HCT116 (cell line): ENCODE measurements at regions not wholly inside any gene's neighbourhood (a gene's known extent, or its start where the extent isn't known, plus 50 kb on each side); places are given as distances from the start of the nearest gene placed in this dataset.

Source experiments
- ATAC-seq: fragments of 200-7000 bp; cut with Tn5 transposase; 2 replicates; pipeline ENCODE4 v1.9.1; 2020; ENCODE audit warnings: mild to moderate bottlenecking, moderate library complexity
- BruUV-seq: library from RNA; stranded (reverse); fragments of 400-500 nt; replicated peaks from 2 replicates; lab custom pipeline; 2021; lab: Mats Ljungman, UMichigan
- CTCF ChIA-PET: fragments of 300-600 bp; sonication (Branson Sonifier 250); formaldehyde crosslinking; loops from one replicate; lab custom pipeline; 2021; ENCODE audit warnings: antibody characterized with exemption; lab: Charles Lee
- POLR2A ChIA-PET: fragments of 300-600, 350-600 bp; sonication (Branson Sonifier 250); formaldehyde crosslinking; loops from one replicate; lab custom pipeline; 2021; ENCODE audit warnings: antibody characterized with exemption; lab: Charles Lee
- RAD21 ChIA-PET, 2 experiments: fragments of 300-600 bp; sonication (Branson Sonifier 250); formaldehyde crosslinking; loops; one replicate each; lab custom pipeline; 2023; ENCODE audit warnings: low total read pairs in 2 of 2; ENCODE audit not compliant: uncharacterized antibody in 2 of 2, unreplicated experiment in 2 of 2, low non-redundant PET in 1 of 2; lab: Charles Lee
- DNase-seq: peaks from one replicate; pipeline ENCODE4 v3.0.0-alpha.2; 2010; ENCODE audit warnings: low read depth, low spot score
- H2AFZ ChIP-seq: fragments of 200-600 bp; shearing (Covaris generic), sonication (generic); 2 replicates; pipeline ENCODE4 v1.6.1; 2017; ENCODE audit warnings: low read depth, mixed run types, mixed read lengths, antibody characterized with exemption, low read length; ENCODE audit not compliant: poor library complexity, severe bottlenecking
- H3K27ac ChIP-seq: 2 replicates; pipeline ENCODE4 v1.5.1; 2012; ENCODE audit warnings: low read depth, low read length
- H3K27me3 ChIP-seq: fragments of 200-600 bp; sonication (generic); 2 replicates; pipeline ENCODE4 v1.6.1; 2016; ENCODE audit warnings: mixed run types, low read length, mixed read lengths; ENCODE audit not compliant: insufficient read depth
- H3K36me3 ChIP-seq, 2 experiments: fragments of 200-500 bp in 1 of 2; fragments of 200-600 bp in 1 of 2; sonication (Bioruptor generic) in 1 of 2; sonication (generic) in 1 of 2; 2 replicates each; pipeline versions ENCODE4 v1.5.1 to v1.6.1; 2014 to 2016; ENCODE audit warnings: low read length in 2 of 2, inconsistent platforms in 1 of 2, mixed read lengths in 1 of 2, mixed run types in 1 of 2; ENCODE audit not compliant: insufficient read depth in 2 of 2, control insufficient read depth in 1 of 2
- H3K4me1 ChIP-seq, 2 experiments: fragments of 200-600 bp in 1 of 2; sonication (generic) in 1 of 2; 2 replicates each; pipeline versions ENCODE4 v1.5.1 to v1.6.1; 2012 to 2017; ENCODE audit warnings: low read length in 2 of 2, inconsistent platforms in 1 of 2, mild to moderate bottlenecking in 1 of 2, mixed read lengths in 1 of 2, mixed run types in 1 of 2, moderate library complexity in 1 of 2; ENCODE audit not compliant: insufficient read depth in 2 of 2, control insufficient read depth in 1 of 2
- H3K4me2 ChIP-seq: fragments of 200-600 bp; sonication (generic); 2 replicates; pipeline ENCODE4 v1.6.1; 2017; ENCODE audit warnings: mixed run types, low read length, mixed read lengths
- H3K4me3 ChIP-seq, 2 experiments: fragments of 200-600 bp in 1 of 2; sonication (generic) in 1 of 2; replicated peaks in 1 of 2; 2 replicates each; pipeline ENCODE4 v1.5.1; 2011 to 2016; ENCODE audit warnings: low read length in 2 of 2, control low read depth in 1 of 2, low read depth in 1 of 2, mild to moderate bottlenecking in 1 of 2, mixed read lengths in 1 of 2, mixed run types in 1 of 2
- H3K79me2 ChIP-seq: fragments of 200-600 bp; sonication (generic); 2 replicates; pipeline ENCODE4 v1.6.1; 2017; ENCODE audit warnings: mild to moderate bottlenecking, mixed run types, low read length, moderate library complexity, mixed read lengths; ENCODE audit not compliant: insufficient read depth
- H3K9ac ChIP-seq: fragments of 200-600 bp; sonication (generic); 2 replicates; pipeline ENCODE4 v1.6.1; 2016; ENCODE audit warnings: low read length, mixed read lengths
- H3K9me2 ChIP-seq: fragments of 200-600 bp; sonication (generic), shearing (Covaris generic); 2 replicates; pipeline ENCODE4 v1.6.1; 2017; ENCODE audit warnings: mixed run types, mild to moderate bottlenecking, moderate library complexity; ENCODE audit not compliant: insufficient read depth
- H3K9me3 ChIP-seq, 2 experiments: fragments of 200-500 bp in 1 of 2; fragments of 200-600 bp in 1 of 2; sonication (Bioruptor generic) in 1 of 2; sonication (generic) in 1 of 2; 2 replicates each; pipeline ENCODE4 v1.6.1; 2014 to 2017; ENCODE audit warnings: low read length in 2 of 2, mixed read lengths in 2 of 2, inconsistent platforms in 1 of 2, low read depth in 1 of 2, mild to moderate bottlenecking in 1 of 2, mixed run types in 1 of 2, moderate library complexity in 1 of 2; ENCODE audit not compliant: control insufficient read depth in 1 of 2, insufficient read depth in 1 of 2
- H4K20me1 ChIP-seq: fragments of 200-600 bp; sonication (generic), shearing (Covaris generic); 2 replicates; pipeline ENCODE4 v1.6.1; 2017; ENCODE audit warnings: mixed run types, mild to moderate bottlenecking, moderate library complexity; ENCODE audit not compliant: insufficient read depth
- EGR1 ChIP-seq: IDR thresholded peaks from 2 replicates; pipeline ENCODE4 v1.6.1; 2012; ENCODE audit warnings: low read depth
- EZH2 ChIP-seq: fragments of 200-600 bp; sonication (generic); IDR thresholded peaks from 2 replicates; pipeline ENCODE4 v1.6.1; 2017; ENCODE audit warnings: antibody characterized with exemption, mixed run types
- EZH2phosphoT487 ChIP-seq: fragments of 200-600 bp; IDR thresholded peaks from 2 replicates; pipeline ENCODE4 v1.6.1; 2018; ENCODE audit warnings: antibody characterized with exemption, borderline replicate concordance
- JUND ChIP-seq: IDR thresholded peaks from 2 replicates; pipeline ENCODE4 v1.6.1; 2012
- POLR2A ChIP-seq: IDR thresholded peaks from 2 replicates; pipeline ENCODE4 v1.7.0; 2011; ENCODE audit warnings: borderline replicate concordance; ENCODE audit not compliant: insufficient read depth, insufficient read length; ENCODE audit errors: extremely low read depth
- SIN3A ChIP-seq: IDR thresholded peaks from 2 replicates; pipeline ENCODE4 v1.6.1; 2012; ENCODE audit warnings: low read depth
- SRF ChIP-seq: IDR thresholded peaks from 2 replicates; pipeline ENCODE4 v1.6.1; 2012; ENCODE audit warnings: low read depth
- ZFX ChIP-seq: fragments of 450-650 bp; IDR thresholded peaks from 2 replicates; pipeline ENCODE4 v1.6.1; 2017
- ZNF274 ChIP-seq: fragments of 200-500 bp; sonication (Bioruptor generic); IDR thresholded peaks from 2 replicates; pipeline ENCODE4 v1.6.1; 2014; ENCODE audit warnings: mild to moderate bottlenecking, low read depth, low read length, inconsistent platforms
- intact Hi-C: fragments of 100-400 bp; cut with micrococcal nuclease; formaldehyde crosslinking; loops from 2 replicates; pipeline ENCODE4 v1.10.0; 2022

GRCh38 chr3:160115387-160115786 lies 109.8 kb upstream of the C3orf80 start:
- Histone ChIP-seq H3K9me2 (no peaks in the 10 kb centered on the region), H3K27ac (no peak overlapping the region), H2AFZ (no peak overlapping the region), H4K20me1 (no peaks in the 10 kb centered on the region), H3K4me1 (no peaks in the 10 kb centered on the region), H3K4me2 (no peak overlapping the region), H3K4me3 (no peak overlapping the region), H3K79me2 (no peaks in the 10 kb centered on the region), H3K9me3 (no peaks in the 10 kb centered on the region), H3K9ac (no peak overlapping the region), H3K36me3 (no peaks in the 10 kb centered on the region), H3K27me3 (no peaks in the 10 kb centered on the region)
- no peak for ATAC-seq
- CTCF ChIA-PET = no interaction called here
- RAD21 ChIA-PET = no interaction called here
- intact Hi-C loops = no loop called here
- BruUV-seq = no TSS peak
- POLR2A ChIA-PET = no interaction called here
- no peak for DNase-seq
- TF ChIP-seq POLR2A = no peak
- TF ChIP-seq SIN3A = no peak
- no peak for TF ChIP-seq EZH2
- no peak for TF ChIP-seq EGR1
- TF ChIP-seq ZNF274 = no peak
- TF ChIP-seq EZH2phosphoT487 = no peak
- TF ChIP-seq ZFX = no peak

GRCh38 chr3:160124224-160124623 lies 101.0 kb upstream of the C3orf80 start:
- TF ChIP-seq SRF (no peak), POLR2A (no peak), JUND (no peak)
- TF ChIP-seq, all 23 proteins: peak for 0
- intact Hi-C loops = no loop called here
- H3K9me2 ChIP-seq = 0 out of 2 replicates have a peak, but pooled peaks cover 2% of the 10 kb centered on the region
- H3K4me1 ChIP-seq = peaks cover 0 to 5% of the 10 kb centered on the region in 2 experiments; a peak in 1 of 4 replicates
- no peaks in the 10 kb centered on the region for H3K27me3 ChIP-seq
- no peak overlapping the region for H2AFZ ChIP-seq
- RAD21 ChIA-PET = no interaction called here
- ATAC-seq (no peak), DNase-seq (no peak)
- BruUV-seq = no TSS peak
- no peak overlapping the region for H3K9ac ChIP-seq
- H3K4me2 ChIP-seq = no peak overlapping the region
- H3K27ac ChIP-seq = no peak overlapping the region
- no peaks in the 10 kb centered on the region for H4K20me1 ChIP-seq
- POLR2A ChIA-PET = no interaction called here
- no peak overlapping the region for H3K4me3 ChIP-seq
- CTCF ChIA-PET = no interaction called here
- H3K36me3 ChIP-seq = no peaks in the 10 kb centered on the region
- H3K79me2 ChIP-seq = no peaks in the 10 kb centered on the region
- H3K9me3 ChIP-seq = no peaks in the 10 kb centered on the region
